HG02623 (cell line): ENCODE measurements at regions not wholly inside any gene's neighbourhood (a gene's known extent, or its start where the extent isn't known, plus 50 kb on each side); places are given as distances from the start of the nearest gene placed in this dataset.
"Not testable (repeated sequence)": the region's sequence is repeated elsewhere in the genome, so short reads cannot be mapped to it uniquely, and the experiment has no call there.

Source experiments
- ATAC-seq: cut with Tn5 transposase; IDR thresholded peaks from one replicate; pipeline ENCODE4 v1.9.1; 2021; ENCODE audit warnings: moderate library complexity; ENCODE audit not compliant: unreplicated experiment

- ATAC-seq, result no peak
These were observed 50.3 kb upstream of the CABCOCO1 start for GRCh38 chr10:61612450-61612849.

- ATAC-seq, result no peak
These were observed 50.7 kb upstream of the CABCOCO1 start for GRCh38 chr10:61612009-61612408.

GRCh38 chr10:61609701-61610100 lies 53.0 kb upstream of the CABCOCO1 start:
- no peak for ATAC-seq

GRCh38 chr10:61608255-61609033 lies 54.3 kb upstream of the CABCOCO1 start:
- ATAC-seq, result no peak

GRCh38 chr10:61606959-61607907 lies 55.5 kb upstream of the CABCOCO1 start:
- no peak for ATAC-seq

- no peak for ATAC-seq
These were observed 57.5 kb upstream of the CABCOCO1 start for GRCh38 chr10:61605221-61605620.

GRCh38 chr10:61600399-61600798 lies 62.3 kb upstream of the CABCOCO1 start:
- ATAC-seq, result no peak

- ATAC-seq, result no peak
These were observed 68.3 kb upstream of the CABCOCO1 start for GRCh38 chr10:61594430-61594829.

GRCh38 chr10:61592581-61592980 lies 70.1 kb upstream of the CABCOCO1 start:
- ATAC-seq, result no peak

GRCh38 chr10:61589547-61590243 lies 73.0 kb upstream of the CABCOCO1 start:
- ATAC-seq, result no peak

- no peak for ATAC-seq
These were observed 73.9 kb upstream of the CABCOCO1 start for GRCh38 chr10:61588770-61589211.

GRCh38 chr10:61586829-61587228 lies 75.9 kb upstream of the CABCOCO1 start:
- no peak for ATAC-seq

- no peak for ATAC-seq
These were observed 82.1 kb upstream of the CABCOCO1 start for GRCh38 chr10:61580608-61581007.

GRCh38 chr10:61570204-61570603 lies 92.5 kb upstream of the CABCOCO1 start:
- ATAC-seq, result not testable (repeated sequence)

GRCh38 chr10:61567729-61568128 lies 95.0 kb upstream of the CABCOCO1 start:
- ATAC-seq, result no peak

- ATAC-seq, result no peak
These were observed 96.7 kb upstream of the CABCOCO1 start for GRCh38 chr10:61565819-61566560.

- no peak for ATAC-seq
These were observed 98.3 kb upstream of the CABCOCO1 start for GRCh38 chr10:61564444-61564843.

- no peak for ATAC-seq
These were observed 103.1 kb upstream of the CABCOCO1 start for GRCh38 chr10:61559615-61560014.

GRCh38 chr10:61558188-61558587 lies 104.5 kb upstream of the CABCOCO1 start:
- ATAC-seq, result no peak

GRCh38 chr10:61554925-61555324 lies 101.7 kb upstream of the TMEM26 start:
- ATAC-seq, result no peak

- no peak for ATAC-seq
These were observed 96.7 kb upstream of the TMEM26 start for GRCh38 chr10:61549861-61550260.
